Mesenchymal stem cell (in vitro differentiated cells and primary cell): ENCODE measurements at regions not wholly inside any gene's neighbourhood (a gene's known extent, or its start where the extent isn't known, plus 50 kb on each side); places are given as distances from the start of the nearest gene placed in this dataset.
A peak's percentile ranks its signal among the peaks of the same experiment; 100 is the strongest.

Experiments used
- DNase-seq: peaks from one replicate; pipeline ENCODE4 v3.0.0-alpha.2; 2013
- H2AFZ ChIP-seq: one replicate; pipeline ENCODE4 v1.6.1; 2013; ENCODE audit warnings: low read depth, mild to moderate bottlenecking, control low read depth, inconsistent platforms, low read length, moderate library complexity
- H2AK5ac ChIP-seq: 2 replicates; pipeline ENCODE4 v1.6.1; 2013; ENCODE audit warnings: low read length, moderate library complexity, mild to moderate bottlenecking, inconsistent platforms; ENCODE audit not compliant: severe bottlenecking
- H2BK120ac ChIP-seq: one replicate; pipeline ENCODE4 v1.6.1; 2013; ENCODE audit warnings: low read depth, mild to moderate bottlenecking, inconsistent platforms, low read length, moderate library complexity
- H2BK12ac ChIP-seq, 2 experiments: one replicate each; pipeline ENCODE4 v1.6.1; 2013; ENCODE audit warnings: inconsistent platforms in 2 of 2, low read length in 2 of 2, mild to moderate bottlenecking in 2 of 2, moderate library complexity in 2 of 2, control low read depth in 1 of 2
- H2BK15ac ChIP-seq: one replicate; pipeline ENCODE4 v1.6.1; 2013; ENCODE audit warnings: mild to moderate bottlenecking, low read depth, inconsistent platforms; ENCODE audit not compliant: poor library complexity, severe bottlenecking
- H2BK5ac ChIP-seq: 2 replicates; pipeline ENCODE4 v1.6.1; 2013; ENCODE audit warnings: low read depth, mild to moderate bottlenecking, low read length, control low read depth, inconsistent platforms; ENCODE audit not compliant: poor library complexity, severe bottlenecking
- H3K14ac ChIP-seq, 2 experiments: one replicate each; pipeline ENCODE4 v1.6.1; 2013; ENCODE audit warnings: inconsistent platforms in 2 of 2, low read length in 2 of 2, control low read depth in 1 of 2, mild to moderate bottlenecking in 1 of 2, moderate library complexity in 1 of 2
- H3K18ac ChIP-seq, 2 experiments: one replicate each; pipeline ENCODE4 v1.6.1; 2013; ENCODE audit warnings: inconsistent platforms in 2 of 2, low read length in 2 of 2, control low read depth in 1 of 2, low read depth in 1 of 2, mild to moderate bottlenecking in 1 of 2
- H3K23ac ChIP-seq, 2 experiments: one replicate each; pipeline ENCODE4 v1.6.1; 2013; ENCODE audit warnings: inconsistent platforms in 2 of 2, low read length in 2 of 2, mild to moderate bottlenecking in 2 of 2, moderate library complexity in 2 of 2, control low read depth in 1 of 2
- H3K27ac ChIP-seq: 2 replicates; pipeline ENCODE4 v1.5.1; 2013; ENCODE audit warnings: mild to moderate bottlenecking, moderate library complexity, low read length, control low read depth, inconsistent platforms; ENCODE audit not compliant: poor library complexity, severe bottlenecking
- H3K27me3 ChIP-seq, 2 experiments: 2 replicates each; pipeline versions ENCODE4 v1.6.1 to v1.7.0; 2013; ENCODE audit warnings: low read length in 2 of 2, mild to moderate bottlenecking in 2 of 2, moderate library complexity in 2 of 2, control low read depth in 1 of 2, inconsistent platforms in 1 of 2; ENCODE audit not compliant: control insufficient read depth in 1 of 2, insufficient read depth in 1 of 2
- H3K36me3 ChIP-seq, 2 experiments: 2 replicates each; pipeline versions ENCODE4 v1.6.1 to v1.7.0; 2013; ENCODE audit warnings: low read length in 2 of 2, control low read depth in 1 of 2, inconsistent platforms in 1 of 2, low read depth in 1 of 2, mild to moderate bottlenecking in 1 of 2; ENCODE audit not compliant: insufficient read depth in 2 of 2, control insufficient read depth in 1 of 2
- H3K4ac ChIP-seq, 2 experiments: one replicate each; pipeline ENCODE4 v1.6.1; 2013; ENCODE audit warnings: inconsistent platforms in 2 of 2, low read length in 2 of 2, mild to moderate bottlenecking in 2 of 2, moderate library complexity in 2 of 2, control low read depth in 1 of 2, low read depth in 1 of 2
- H3K4me1 ChIP-seq: 2 replicates; pipeline ENCODE4 v1.6.1; 2013; ENCODE audit warnings: low read depth, low read length, control low read depth; ENCODE audit not compliant: control insufficient read depth, insufficient read depth
- H3K4me2 ChIP-seq: 2 replicates; pipeline ENCODE4 v1.6.1; 2013; ENCODE audit warnings: low read length, mild to moderate bottlenecking, inconsistent platforms; ENCODE audit not compliant: poor library complexity, severe bottlenecking
- H3K4me3 ChIP-seq, 2 experiments: 2 replicates each; pipeline versions ENCODE4 v1.5.1 to v1.7.0; 2013; ENCODE audit warnings: low read length in 2 of 2, mild to moderate bottlenecking in 2 of 2, control low read depth in 1 of 2, low read depth in 1 of 2; ENCODE audit not compliant: insufficient read depth in 1 of 2
- H3K79me1 ChIP-seq: replicated peaks from 2 replicates; pipeline ENCODE4 v1.6.1; 2013; ENCODE audit warnings: mild to moderate bottlenecking, control low read depth, low read length, inconsistent platforms; ENCODE audit not compliant: poor library complexity, severe bottlenecking
- H3K9ac ChIP-seq: 2 replicates; pipeline ENCODE4 v1.7.0; 2013; ENCODE audit warnings: mild to moderate bottlenecking, low read length, moderate library complexity
- H3K9me3 ChIP-seq: 2 replicates; pipeline ENCODE4 v1.7.0; 2013; ENCODE audit warnings: mild to moderate bottlenecking, low read length; ENCODE audit not compliant: control insufficient read depth
- H4K8ac ChIP-seq: one replicate; pipeline ENCODE4 v1.6.1; 2013; ENCODE audit warnings: inconsistent platforms, mild to moderate bottlenecking, low read length, moderate library complexity
- H4K91ac ChIP-seq: one replicate; pipeline ENCODE4 v1.6.1; 2013; ENCODE audit warnings: mild to moderate bottlenecking, low read length, inconsistent platforms
- WGBS: methylation state at CpG from one replicate; pipeline ENCODE4 v1.1.7; 2013; ENCODE audit warnings: mixed read lengths; 5-methylcytosine and 5-hydroxymethylcytosine counted together

DNA sequence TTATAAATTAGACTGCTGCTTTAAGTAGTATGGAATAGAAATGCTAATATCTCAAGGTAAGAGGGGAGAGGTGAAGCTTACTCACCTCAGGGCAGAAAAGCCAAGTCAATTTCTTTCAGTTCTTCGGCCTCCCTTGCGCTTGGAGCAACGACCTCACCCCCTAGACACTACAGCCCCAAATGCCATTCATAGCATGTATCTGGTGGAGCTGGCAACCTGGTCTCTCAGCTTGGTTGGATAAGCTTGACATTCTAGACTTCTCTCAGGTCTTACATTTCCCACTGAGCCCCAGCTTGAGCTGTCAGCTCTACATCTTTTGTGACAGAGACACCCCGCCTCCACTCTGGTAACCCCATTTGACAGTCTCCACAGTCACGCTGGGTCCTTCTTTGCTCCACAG, 154.9 kb downstream of the ZNF608 start:
- Histone ChIP-seq H3K79me1 (no peaks in the 10 kb centered on the region), H3K4me3 (no peak overlapping the region), H2AK5ac (peak overlapping the region; percentile 57), H3K14ac (no peak overlapping the region), H3K4me1 (peaks cover 2% of the 10 kb centered on the region), H4K91ac (no peak overlapping the region), H2BK120ac (no peak overlapping the region), H3K9me3 (no peaks in the 10 kb centered on the region), H2BK5ac (no peak overlapping the region), H2AFZ (no peak overlapping the region), H2BK15ac (no peak overlapping the region), H2BK12ac (peak overlapping the region in 1 of 2 experiments; percentile 39), H3K4ac (peak overlapping the region in 1 of 2 experiments; percentile 9), H4K8ac (no peak overlapping the region), H3K27ac (no peak overlapping the region), H3K9ac (no peak overlapping the region), H3K4me2 (no peak overlapping the region), H3K36me3 (no peaks in the 10 kb centered on the region), H3K27me3 (no peaks in the 10 kb centered on the region), H3K23ac (no peak overlapping the region), H3K18ac (no peak overlapping the region)
- WGBS, result 95% methylated on average over 5 of the region's 5 CpGs
- no peak for DNase-seq

DNA sequence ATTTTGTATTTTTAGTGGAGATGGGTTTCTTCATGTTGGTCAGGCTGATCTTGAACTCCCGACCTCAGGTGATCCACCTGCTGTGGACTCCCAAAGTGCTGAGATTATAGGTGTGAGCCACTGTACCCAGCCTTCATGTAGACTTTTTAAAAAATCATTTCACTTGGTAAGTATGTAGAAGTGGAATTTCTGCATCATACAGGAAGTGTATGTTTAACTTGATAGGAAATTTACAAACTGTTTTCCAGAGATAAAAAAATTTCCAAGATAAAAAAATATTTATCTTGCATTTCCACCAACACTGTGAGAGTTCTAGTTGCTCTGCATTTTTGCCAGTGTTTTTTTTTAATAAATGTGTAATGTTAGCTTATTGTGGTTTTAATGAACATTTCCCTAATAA, 155.8 kb downstream of the ZNF608 start:
- no peak overlapping the region for H2BK15ac ChIP-seq
- H3K23ac ChIP-seq, result no peak overlapping the region
- 100% methylated on average over 1 of the region's 1 CpG for WGBS
- H3K36me3 ChIP-seq, result no peaks in the 10 kb centered on the region
- no peak overlapping the region for H2BK120ac ChIP-seq
- no peaks in the 10 kb centered on the region for H3K79me1 ChIP-seq
- no peak for DNase-seq
- H4K91ac ChIP-seq, result no peak overlapping the region
- H3K4ac ChIP-seq, result no peak overlapping the region
- no peak overlapping the region for H2AFZ ChIP-seq
- H3K9me3 ChIP-seq, result peaks cover 1% of the 10 kb centered on the region
- no peak overlapping the region for H3K14ac ChIP-seq
- H2BK12ac ChIP-seq, result no peak overlapping the region
- H3K4me1 ChIP-seq, result peaks cover 2% of the 10 kb centered on the region
- H3K27ac ChIP-seq, result no peak overlapping the region
- H2BK5ac ChIP-seq, result no peak overlapping the region
- no peak overlapping the region for H4K8ac ChIP-seq
- no peak overlapping the region for H2AK5ac ChIP-seq
- no peak overlapping the region for H3K18ac ChIP-seq
- H3K4me3 ChIP-seq, result no peak overlapping the region
- no peaks in the 10 kb centered on the region for H3K27me3 ChIP-seq
- no peak overlapping the region for H3K4me2 ChIP-seq
- H3K9ac ChIP-seq, result no peak overlapping the region

DNA sequence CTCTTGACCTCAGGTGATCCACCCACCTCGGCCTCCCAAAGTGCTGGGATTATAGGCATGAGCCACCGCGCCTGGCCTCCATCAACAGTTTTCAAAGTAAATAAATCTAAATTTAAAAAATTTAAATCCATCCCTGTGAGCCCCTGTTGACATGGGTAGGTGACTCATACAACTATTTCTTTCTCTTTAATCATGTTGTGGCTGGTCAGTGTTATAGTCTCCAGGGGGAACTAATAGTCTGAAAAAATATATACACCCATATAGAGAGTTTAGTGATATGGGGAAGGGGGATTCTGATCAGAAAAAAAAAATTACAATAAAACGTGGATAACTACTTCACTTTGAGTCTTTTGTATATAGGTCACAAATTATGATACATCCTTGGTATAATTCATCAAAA, 159.2 kb downstream of the ZNF608 start:
- H2AFZ ChIP-seq, result no peak overlapping the region
- H3K4ac ChIP-seq, result no peak overlapping the region
- no peaks in the 10 kb centered on the region for H3K36me3 ChIP-seq
- no peak overlapping the region for H3K23ac ChIP-seq
- H3K4me3 ChIP-seq, result no peak overlapping the region
- no peak overlapping the region for H3K9ac ChIP-seq
- H2AK5ac ChIP-seq, result no peak overlapping the region
- no peaks in the 10 kb centered on the region for H3K27me3 ChIP-seq
- DNase-seq, result no peak
- no peak overlapping the region for H3K4me2 ChIP-seq
- peaks cover 5% of the 10 kb centered on the region for H3K9me3 ChIP-seq
- no CpG with 5 or more reads among the region's 4 CpGs for WGBS
- H2BK15ac ChIP-seq, result no peak overlapping the region
- no peak overlapping the region for H3K14ac ChIP-seq
- no peak overlapping the region for H3K18ac ChIP-seq
- H4K8ac ChIP-seq, result no peak overlapping the region
- no peaks in the 10 kb centered on the region for H3K79me1 ChIP-seq
- H4K91ac ChIP-seq, result no peak overlapping the region
- H3K27ac ChIP-seq, result no peak overlapping the region
- H2BK12ac ChIP-seq, result no peak overlapping the region
- H3K4me1 ChIP-seq, result peaks cover 2% of the 10 kb centered on the region
- no peak overlapping the region for H2BK5ac ChIP-seq
- H2BK120ac ChIP-seq, result no peak overlapping the region

DNA sequence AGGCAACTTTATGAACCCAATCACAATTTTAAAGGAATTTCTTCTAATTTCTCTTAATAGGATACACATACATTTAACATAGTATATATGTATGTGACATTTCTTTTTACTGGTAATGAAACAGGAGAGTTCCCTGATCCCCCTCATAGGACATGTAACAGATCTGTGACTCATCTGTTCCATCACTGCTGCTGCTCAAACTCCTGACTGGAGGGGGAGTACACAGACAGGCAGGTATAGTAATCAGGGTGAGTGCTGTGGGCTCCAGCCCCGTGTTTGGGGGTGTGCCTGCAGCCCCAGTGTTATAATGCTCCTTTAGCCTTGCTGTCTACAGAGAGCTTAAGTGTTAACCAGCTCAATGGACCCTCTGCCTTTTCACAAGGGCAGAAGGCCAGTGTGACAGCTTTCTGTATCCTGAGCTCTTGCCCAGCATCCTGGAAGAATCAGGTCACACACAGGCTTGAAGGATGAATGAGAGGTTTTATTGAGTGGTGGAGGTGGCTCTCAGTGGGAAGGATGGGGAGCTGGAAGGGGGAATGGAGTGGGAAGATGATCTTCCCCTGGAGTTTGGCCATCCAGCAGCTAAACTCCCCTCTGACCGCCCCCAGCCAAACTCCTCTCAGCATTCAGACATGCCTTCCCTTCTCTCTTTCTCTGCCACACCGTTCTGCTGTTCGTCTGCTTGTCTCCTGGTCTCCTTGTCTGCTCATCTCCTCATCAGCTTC, 161.3 kb downstream of the ZNF608 start:
- no peak overlapping the region for H3K4me2 ChIP-seq
- WGBS, result 76% methylated on average over 2 of the region's 4 CpGs
- DNase-seq, result peak; percentile 32

More for the DNA sequence above, 161.3 kb downstream of the ZNF608 start:
- no peak overlapping the region for H3K14ac ChIP-seq
- H3K9me3 ChIP-seq, result peaks cover 5% of the 10 kb centered on the region
- H2AK5ac ChIP-seq, result no peak overlapping the region
- no peaks in the 10 kb centered on the region for H3K79me1 ChIP-seq
- H3K4ac ChIP-seq, result no peak overlapping the region
- no peak overlapping the region for H2BK5ac ChIP-seq
- no peaks in the 10 kb centered on the region for H3K36me3 ChIP-seq
- no peak overlapping the region for H4K8ac ChIP-seq
- no peak overlapping the region for H2BK120ac ChIP-seq
- H3K23ac ChIP-seq, result no peak overlapping the region
- H2BK15ac ChIP-seq, result no peak overlapping the region
- peaks cover 7% of the 10 kb centered on the region for H3K4me1 ChIP-seq
- no peak overlapping the region for H2BK12ac ChIP-seq
- H4K91ac ChIP-seq, result no peak overlapping the region
- no peak overlapping the region for H3K18ac ChIP-seq
- no peak overlapping the region for H3K27ac ChIP-seq
- no peak overlapping the region for H2AFZ ChIP-seq
- H3K27me3 ChIP-seq, result no peaks in the 10 kb centered on the region
- no peak overlapping the region for H3K9ac ChIP-seq
- no peak overlapping the region for H3K4me3 ChIP-seq
